Pons (tissue), 1 donor: ENCODE measurements at regions not wholly inside any gene's neighbourhood (a gene's known extent, or its start where the extent isn't known, plus 50 kb on each side); places are given as distances from the start of the nearest gene placed in this dataset.

ENCODE experiments used
- DNase-seq: peaks from one replicate; pipeline ENCODE4 v3.0.0-alpha.2; 2016; ENCODE audit warnings: low spot score

DNA sequence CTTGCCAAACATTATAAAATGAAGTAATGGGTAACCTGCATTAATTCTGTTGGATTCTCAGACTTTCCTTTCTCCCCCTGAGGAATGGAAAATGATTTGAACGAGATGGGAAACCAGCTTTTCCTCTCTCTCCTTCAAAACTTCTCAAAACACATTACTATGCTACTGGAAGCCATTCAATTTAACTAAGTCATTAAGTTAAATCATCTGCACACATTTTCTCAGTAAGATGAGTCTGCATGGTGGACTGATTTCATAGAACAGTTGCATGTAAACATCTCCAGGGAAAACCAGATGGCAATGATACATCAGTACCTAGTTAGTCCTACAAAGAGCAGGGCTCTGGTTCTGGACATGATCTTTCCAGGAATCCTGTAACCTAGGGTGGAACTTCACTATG lies 59.9 kb downstream of the BMP4 start:
- DNase-seq: no peak

DNA sequence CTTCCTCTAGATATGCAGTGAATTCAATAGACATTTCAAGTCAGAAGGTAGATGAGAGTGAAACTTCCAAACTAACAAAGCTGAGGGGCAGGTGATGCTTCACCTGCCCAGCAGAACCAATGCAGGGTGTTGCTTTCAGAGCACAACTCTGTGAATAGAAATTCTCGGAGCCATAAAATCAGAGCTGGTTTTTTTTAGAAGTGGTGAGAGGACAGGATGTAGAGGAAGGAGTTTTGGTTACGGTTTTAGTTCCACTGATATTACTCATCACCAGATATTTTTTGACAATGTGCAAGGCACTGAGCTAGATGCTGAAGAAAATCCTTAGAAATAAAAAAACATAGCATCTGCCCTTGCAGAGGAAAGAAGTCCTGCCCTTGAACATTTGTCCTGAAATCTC lies 62.2 kb downstream of the BMP4 start:
- DNase-seq: no peak

DNA sequence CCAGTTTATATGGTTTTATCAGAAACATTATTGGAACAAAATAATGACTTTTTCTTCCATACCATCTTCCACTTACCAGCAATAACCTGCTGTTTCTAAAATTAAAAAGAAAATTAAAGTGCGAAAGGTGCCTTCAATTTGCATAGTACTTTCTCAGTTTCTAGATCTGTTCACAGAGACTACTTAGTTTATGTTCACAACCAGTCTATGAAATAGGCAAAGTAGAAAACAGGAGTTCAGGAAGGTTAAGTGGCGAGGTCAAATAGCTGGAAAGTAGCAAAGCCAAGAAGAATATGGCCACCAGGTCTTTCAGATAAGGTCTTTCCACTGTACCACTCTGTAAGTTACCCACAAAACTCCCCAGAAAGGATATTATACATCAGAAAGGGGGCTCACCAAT lies 63.3 kb downstream of the BMP4 start:
- no peak for DNase-seq

DNA sequence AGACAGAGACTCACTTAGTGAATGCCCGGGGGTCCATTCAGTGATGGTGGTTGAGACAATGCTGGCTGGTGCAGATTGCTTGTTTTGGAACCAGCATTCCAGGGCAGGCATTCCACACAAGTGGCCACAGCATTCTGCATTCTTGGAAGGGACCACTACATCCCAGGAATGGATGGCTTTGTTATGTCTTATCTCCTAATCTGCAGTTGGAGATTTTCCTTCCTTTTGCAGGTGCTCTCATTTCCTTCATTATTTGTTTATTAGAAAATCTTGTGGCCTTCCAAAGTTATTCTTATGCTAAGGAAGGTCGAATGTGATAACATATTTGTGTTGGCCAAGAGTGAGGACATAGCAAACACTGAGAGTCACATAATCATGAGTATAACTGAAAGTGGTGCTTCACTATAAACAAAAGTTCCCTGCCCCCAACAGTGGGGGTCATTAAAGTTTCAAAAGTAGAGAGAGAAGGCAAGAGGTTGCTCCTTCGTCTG lies 66.0 kb downstream of the BMP4 start:
- DNase-seq: no peak

DNA sequence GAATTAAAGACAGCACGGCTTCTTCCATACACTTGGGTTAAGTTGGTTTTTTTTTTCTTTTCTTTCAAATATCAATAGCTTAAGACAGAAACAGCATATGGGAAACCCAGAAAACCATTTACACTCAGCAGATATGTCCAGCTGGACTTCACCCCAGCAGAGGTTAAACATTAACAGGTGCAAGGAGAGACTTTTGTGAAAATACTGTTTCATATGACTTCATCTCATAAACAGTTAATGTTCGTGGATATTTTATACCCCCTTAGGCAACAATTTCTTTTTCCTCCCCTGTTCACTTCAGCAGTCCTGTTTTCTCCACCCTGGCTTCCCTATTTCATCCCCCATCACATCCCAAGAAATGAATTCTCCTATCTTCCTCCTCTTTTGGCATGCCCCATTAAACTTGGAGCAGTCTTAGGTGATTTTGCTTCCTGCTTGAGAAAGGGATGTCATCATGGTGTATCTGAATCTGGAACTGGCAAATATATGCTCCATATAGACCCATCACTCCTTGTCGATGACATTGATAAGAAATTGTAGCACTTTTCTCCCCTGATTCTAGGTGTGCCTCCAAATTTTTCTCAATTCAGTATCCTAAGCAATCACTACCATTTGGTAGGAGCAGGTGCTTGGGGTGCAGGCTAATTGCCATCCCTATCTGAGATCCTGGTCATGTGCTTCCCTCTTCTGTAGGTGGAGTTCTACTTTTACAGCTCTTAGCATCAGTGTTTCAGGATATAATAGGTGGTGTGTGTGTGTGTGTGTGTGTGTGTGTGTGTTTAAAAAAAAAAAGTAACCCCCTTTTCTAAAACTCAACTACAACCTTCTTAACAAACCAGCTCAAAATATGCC lies 67.9 kb downstream of the BMP4 start:
- no peak for DNase-seq

DNA sequence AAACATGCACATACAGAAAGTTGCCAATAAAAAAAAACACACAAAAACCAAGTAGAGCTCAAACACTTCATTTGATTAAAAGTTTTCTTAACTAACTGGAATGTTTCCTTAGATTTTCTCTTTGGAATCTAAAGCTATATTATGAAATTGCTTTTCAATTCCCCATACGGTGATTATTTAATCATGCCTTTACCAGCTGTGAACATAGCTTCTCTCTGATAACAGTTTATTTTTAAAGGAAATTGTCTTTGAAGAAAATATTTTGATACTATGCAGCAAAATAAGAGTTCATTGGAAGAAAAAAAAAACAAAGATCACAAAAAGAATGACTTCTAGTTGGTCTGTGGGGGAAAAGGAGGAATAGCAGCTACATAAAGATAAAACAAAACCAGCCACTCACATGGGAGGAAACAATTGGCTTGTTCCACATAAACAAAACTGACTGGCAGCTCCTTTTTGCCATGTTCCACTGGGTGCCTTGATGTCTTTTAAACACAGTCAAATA lies 71.4 kb downstream of the BMP4 start:
- DNase-seq: no peak

DNA sequence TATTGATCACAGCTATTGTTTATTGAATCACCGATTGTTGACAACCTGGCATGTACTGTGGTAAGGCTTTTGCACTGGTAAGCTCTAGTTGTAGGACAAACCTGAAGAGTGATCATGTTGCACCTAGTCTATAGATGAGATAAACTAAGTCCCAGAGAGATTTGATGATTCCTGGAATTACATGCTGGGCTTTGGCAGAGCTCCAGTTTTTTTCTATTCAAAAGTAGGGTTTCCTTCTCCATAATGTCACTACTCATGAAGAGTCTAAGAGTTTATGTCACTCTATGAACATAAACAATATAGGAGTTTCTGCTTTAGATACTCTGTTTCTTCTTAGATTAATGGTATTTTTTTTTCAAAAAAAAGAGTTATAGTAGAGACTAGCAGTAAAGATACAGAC lies 72.0 kb downstream of the BMP4 start:
- DNase-seq: no peak

DNA sequence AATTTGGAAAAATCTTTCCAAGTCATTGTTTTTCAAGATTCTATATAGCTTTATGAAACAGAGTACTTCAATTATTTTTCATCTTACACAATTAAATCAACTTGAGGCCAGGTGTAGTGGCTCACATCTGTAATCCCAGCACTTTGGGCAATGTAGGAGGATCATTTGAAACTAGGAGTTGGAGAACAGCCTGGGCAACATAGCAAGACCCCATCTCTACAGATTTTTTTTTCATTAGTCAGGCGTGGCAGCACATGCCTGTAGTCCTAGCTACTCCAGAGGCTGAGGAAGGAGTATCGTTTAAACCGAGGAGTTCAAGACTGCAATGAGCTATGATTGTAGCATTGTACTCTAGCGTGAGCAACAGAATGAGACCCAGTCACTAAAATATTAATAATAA lies 72.9 kb downstream of the BMP4 start:
- DNase-seq: no peak

DNA sequence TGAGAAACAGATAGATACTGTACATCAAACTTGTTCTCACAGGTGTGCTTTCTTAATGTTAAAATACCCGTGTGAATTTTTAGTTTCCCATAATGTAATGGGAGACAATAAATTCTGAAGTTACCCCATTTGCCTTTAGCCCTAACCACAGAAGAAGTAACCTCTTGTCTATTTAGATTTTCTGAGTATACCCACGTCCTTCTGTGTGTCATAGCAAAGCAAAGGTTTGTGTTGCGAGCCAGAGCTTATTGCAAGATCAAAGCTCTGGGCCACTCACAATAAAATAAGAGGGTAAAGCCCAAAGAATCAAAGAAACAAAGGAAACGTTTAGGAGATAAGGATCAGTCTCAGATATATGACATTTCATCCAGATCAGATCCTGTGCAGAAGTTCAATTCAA lies 73.9 kb downstream of the BMP4 start:
- no peak for DNase-seq

DNA sequence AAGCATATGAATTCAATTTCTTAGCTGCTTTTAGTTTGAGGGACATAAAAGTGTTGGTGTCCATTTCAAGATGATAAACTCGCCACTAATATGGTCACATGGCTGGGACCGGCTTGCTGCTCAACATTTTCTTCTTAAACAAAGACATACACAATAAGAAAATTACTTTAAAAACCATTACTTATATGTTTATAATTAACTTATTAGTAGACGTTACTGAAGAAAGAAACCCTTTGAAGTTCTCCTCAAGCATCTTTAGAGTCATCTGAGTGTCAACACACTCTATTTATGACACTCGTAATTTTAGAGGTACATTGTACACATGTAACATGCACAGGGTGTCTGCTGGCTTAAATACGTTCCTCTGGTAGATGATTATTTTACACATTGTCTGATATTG lies 74.7 kb downstream of the BMP4 start:
- DNase-seq: no peak

DNA sequence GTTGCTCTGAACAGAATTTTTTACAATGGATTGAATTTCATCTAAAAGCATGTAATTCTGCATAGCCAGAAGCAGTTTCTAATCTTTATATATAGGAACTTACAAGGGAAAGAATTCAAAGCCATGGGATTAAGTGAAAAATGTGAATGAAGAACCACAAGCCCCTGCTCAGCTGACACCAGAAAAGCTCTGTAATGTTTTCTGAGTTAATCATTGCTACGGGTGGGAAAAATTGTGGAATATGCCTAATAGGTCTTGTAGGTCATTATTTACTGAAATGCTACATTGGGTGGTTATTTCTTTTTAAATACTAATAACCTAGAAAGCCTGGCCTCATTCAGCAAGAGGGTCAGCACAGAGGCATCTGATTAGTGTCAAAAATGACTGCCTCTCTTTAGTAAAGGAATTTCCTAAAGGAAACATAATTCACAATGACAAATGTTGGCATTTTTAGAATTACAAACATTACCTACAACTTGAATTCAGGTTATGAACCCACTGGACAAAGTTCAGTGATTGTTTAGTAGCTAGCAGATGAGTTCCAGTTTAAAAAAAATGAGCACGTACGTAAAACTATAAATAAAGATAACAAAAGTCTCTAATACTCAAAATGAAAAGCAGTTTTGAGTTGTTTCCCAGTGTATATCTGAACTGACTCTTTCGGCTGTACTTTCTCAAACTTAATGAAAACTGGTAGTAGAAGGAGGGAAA lies 75.3 kb downstream of the BMP4 start:
- DNase-seq: no peak

DNA sequence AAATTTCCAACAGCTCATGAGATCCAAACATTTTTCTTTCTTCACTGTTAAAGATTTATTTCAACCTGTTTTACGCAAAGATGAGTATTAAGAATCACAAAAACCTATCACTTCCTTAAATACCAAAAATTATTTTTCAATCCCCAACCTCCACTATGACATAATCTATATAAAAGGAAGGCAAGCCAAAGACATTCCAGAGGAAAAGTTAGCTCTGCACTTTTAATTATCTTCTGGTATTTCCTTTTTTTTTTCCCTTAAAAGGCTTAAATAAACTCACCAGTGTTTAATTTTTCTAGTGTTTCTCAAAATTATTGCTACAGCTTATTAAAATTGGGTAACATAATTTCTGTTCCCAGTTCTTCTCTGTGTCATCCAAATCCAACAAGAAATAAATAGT lies 75.9 kb downstream of the BMP4 start:
- no peak for DNase-seq

DNA sequence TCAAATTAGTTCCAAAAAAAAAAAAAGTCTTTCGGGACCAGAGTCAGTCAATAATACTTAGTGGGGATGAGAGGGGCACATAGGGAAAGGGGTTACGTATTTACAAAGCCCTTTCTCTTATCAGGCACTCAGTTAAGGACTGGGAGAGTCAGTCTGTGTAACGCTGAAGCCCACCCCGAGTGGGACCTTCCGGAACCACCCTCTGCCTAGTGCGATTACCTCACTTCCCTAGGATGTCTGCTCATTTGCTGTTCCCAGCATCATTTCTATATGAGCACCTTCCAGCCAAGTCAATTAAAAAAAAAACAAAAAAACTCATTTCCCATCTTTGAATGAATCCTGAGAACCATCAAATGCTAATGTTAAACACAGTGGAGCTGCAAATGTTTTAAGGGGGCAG lies 76.9 kb downstream of the BMP4 start:
- DNase-seq: no peak

DNA sequence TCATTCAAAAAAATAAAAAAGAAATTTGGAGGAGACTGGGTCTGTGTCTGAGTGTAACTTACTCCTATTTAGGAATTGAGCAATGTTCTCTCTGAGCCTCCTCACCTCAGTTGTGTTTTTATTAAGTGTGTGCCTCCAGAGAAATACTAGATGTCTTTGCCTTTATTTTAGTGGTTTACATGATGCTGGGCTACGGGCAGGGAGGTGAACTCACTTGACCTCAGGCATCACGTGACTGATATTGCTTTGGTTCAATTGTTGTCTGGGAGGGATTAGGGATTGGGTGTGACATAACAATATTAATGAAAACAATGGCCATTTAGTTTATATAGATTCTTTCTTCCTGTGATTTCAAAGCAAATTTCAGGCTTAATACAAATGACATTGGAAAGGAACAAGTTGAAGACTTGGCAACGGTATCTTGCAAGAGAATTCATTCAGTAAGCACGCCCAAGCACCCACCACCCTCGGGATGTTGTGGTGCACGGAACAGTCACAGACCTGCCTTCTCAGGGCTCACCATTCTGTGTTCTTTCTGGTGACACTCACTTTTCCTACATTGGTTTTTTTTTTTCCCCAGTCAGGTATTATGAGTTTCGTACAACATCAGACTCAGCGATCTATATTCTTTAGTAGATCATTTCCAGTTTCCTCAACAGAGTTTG lies 77.5 kb downstream of the BMP4 start:
- DNase-seq: no peak

DNA sequence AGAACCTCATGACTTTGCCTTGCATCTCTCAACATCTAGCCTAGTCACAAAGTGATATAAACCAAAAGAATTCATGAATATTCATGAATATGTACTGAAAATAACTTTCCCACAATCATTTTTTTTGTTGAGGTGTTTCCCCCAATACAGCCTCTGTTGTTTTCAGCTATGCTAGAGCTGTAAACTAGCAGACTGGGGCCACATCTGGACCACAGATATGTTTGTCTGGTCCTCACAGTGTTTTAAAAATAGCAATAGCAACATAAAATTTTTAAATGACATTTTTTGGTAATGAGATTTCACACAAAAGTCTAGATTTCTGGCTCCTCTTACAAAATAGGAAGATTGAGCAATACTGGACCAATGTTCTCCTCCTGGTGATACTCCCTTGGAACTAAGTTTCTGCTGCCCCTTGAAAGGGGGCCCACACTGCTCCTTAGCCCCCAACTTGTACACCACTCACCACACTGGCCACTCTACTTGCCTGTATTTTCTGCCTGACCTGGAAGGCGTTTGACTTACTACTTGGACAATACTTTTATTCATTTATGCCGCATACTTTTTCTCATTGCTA lies 81.2 kb downstream of the BMP4 start:
- no peak for DNase-seq

DNA sequence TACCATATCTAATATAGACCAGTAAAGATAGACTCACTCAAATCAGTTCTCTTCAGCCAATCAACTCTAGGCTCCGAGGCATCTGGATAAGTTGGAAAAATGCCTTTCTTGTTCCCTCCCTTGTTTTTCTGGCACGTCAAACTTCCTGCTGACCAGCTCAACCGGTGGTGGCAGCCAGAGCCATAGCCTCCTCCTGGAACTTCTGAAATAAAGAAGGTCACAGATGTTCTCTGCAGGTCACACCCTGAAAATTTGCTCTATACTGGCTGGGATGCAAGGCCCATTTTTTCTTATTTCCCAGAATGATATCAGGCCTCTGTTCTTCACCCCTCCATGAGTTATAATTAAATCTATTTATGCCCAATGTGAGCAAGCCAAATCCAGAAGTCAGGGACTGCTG lies 81.9 kb downstream of the BMP4 start:
- no peak for DNase-seq

DNA sequence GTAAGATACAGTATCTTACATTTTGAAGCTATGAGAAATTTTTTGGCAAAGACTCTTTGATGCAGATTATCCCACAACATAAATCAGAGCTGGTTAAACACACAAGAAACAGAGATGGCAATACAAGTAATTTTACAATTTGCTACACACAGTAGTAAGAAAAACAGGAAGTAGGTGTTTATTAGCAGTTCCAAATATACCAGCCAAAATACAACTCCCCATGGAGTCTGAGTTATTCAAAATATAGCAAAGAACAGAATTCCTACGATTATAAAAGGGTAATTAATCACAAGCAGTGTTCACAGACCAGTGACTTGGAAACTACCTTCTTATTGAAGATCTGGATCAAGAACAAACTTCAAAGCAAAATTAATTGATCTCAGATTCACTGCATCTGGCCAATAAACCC lies 83.9 kb downstream of the BMP4 start:
- no peak for DNase-seq

DNA sequence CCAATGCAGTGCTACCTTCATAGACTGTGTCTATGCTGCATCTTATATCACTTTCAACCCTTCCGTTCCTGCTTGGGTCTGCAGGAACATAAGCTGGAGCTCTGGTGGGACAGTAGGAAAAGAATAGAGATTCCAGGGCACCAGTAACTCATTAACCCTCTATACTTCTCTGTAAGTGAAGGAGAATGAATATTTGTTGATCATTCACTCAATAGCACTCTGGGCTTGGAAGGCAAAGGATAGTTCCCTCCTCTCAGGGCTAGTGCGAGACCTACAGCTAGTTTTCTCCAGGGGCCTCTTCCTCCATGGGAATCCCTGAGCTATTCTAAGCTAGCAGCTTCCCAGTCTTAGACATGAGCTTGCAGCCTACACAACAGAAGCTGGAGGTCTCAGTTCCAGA lies 84.7 kb downstream of the BMP4 start:
- no peak for DNase-seq

DNA sequence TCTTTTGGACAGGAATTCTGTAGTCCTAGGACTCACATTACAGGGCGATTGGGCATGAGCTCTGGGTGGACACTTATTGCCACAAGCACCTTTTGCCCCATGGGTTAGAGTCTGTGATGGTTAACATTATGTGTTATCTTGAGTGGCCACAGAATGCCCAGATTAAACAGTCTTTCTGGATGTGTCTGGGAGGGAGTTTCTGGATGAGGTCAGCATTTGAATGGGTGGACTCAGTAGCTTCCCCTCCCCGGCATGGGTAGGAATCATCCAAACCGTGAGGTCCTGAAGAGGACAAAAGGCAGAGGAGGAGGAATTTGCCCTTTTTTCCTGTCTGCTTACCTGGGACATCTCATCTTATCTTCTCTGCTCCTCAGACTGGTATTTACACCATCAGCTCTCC lies 85.6 kb downstream of the BMP4 start:
- DNase-seq: no peak

DNA sequence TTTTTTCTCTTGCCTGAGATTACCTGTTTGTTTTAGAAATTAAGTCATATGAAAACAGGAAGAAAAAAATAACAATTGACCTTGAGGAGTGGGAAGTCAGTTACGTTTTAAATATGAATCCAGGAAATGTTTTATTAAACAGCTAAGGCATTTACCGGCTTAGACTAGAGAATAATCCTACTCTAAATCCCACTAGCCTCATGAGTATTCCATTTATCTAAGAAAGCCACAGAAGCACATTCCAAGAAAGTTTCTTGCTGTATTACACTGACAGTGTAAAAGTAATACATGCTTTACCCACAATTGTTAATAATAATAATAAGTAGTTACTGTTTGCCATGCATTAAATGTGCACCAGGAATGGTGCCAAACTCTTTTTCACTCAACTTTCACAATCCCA lies 90.9 kb downstream of the BMP4 start:
- no peak for DNase-seq

DNA sequence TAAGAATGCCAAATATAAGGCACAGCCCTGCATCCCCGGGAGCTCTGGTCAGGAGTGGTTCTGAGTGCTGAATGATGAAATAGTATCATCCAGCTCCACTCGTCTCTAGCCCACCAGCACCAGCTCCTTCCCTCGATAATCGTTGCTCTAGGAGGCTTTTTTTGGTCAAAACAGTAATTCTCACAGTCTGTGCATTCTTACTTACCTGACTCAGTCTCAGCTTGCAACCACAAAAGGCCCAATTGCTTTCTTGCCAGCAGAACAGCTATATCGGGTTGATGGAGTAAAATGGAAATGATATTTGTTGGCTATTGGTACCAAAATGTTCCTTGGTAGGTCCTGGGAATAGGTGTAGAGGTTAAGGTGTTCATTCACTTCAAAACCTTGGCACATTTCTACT lies 94.8 kb downstream of the BMP4 start:
- no peak for DNase-seq

DNA sequence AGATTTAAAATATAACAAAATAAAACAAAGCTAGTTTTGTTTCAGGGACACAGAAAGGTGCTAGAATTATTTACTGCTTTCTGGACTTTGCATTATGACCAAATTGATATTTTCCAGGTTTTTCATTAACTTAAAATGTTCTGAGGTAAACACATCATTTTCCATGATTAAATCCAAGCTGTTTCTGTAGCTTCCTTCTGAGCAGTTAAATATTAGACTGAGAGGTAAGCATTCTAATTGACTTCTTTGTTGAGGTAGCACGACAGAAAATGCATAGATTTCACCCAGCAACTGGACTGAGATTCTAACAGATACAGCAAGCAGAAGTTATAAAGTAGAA lies 98.3 kb downstream of the BMP4 start:
- no peak for DNase-seq
